HG03097 (cell line): ENCODE measurements at regions not wholly inside any gene's neighbourhood (a gene's known extent, or its start where the extent isn't known, plus 50 kb on each side); places are given as distances from the start of the nearest gene placed in this dataset.

Source experiments
- ATAC-seq: cut with Tn5 transposase; IDR thresholded peaks from one replicate; pipeline ENCODE4 v1.9.1; 2021; ENCODE audit not compliant: unreplicated experiment, low FRiP score

DNA sequence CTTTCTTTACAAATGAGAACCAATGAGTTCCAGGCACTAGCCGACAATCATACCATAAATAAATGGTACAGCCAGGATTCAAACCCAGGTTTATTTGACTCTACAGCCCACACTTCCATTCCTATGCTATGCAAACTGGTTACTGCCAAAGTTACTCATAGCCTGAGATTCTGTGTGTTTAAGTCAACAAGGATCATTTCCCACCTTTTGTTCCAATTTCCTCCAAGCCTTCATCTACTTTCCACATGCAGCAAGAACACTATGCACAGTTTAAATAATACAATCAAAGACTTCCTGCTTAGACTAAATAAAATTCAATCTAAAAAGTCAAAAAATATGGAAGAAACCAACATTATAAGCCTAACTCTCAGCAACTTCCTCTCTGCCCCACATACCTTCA lies 59.2 kb upstream of the KLF12 start:
- no peak for ATAC-seq

- no peak for ATAC-seq
Measured at GRCh38 chr13:74191410-74191809, 57.2 kb upstream of the KLF12 start.

- ATAC-seq, result no peak
Measured at GRCh38 chr13:74190999-74191398, 56.8 kb upstream of the KLF12 start.

DNA sequence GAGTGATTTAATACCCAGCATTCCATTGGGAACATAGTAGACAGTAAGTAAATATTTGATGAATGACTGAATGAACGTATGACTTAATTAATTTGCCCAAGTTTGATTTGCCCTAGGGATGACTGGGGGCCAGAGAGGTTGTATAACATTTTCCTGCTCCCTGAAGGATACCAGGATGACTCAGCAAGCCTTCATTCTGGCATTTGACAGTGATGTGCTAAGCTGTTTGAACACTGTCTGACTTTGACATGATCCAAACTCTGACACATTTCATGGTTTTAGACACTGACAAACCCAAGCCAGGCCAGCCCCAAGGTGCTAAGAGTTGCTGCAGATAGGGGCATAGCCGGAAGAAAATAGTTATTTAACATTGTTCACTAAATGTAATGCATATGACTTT lies 53.4 kb upstream of the KLF12 start:
- ATAC-seq, result no peak

DNA sequence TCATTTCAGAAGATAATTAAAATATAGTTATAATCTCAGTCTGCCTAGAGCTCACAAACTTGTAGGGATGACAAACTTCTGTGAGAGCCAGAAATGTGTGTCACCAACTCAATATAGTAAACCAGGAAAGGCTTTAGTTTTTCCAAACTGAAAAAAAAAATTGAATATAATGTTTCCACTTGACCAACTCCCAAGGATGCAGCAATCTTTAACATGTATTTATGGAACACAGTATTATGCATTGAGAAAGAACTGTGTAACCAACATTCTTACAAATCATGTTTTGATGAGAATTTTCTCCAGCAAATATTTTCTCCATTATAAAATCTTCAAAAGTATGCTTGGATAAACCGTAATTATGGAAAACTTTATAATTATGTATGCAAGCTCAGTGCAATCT lies 50.1 kb upstream of the KLF12 start:
- no peak for ATAC-seq
